ENCODE measurements at regions not wholly inside any gene's neighbourhood (a gene's known extent, or its start where the extent isn't known, plus 50 kb on each side); places are given as distances from the start of the nearest gene placed in this dataset.

GRCh38 chr4:187798385-187798784, 197.2 kb upstream of the ZFP42 start:
- no peak for TF ChIP-seq ZNF121 (tag by site-specific recombination; IDR thresholded peaks at IDR 0.05)
- TF ChIP-seq ZNF26 (tag by site-specific recombination; IDR thresholded peaks at IDR 0.05): no peak
- TF ChIP-seq CTCF (tag by site-specific recombination; IDR thresholded peaks at IDR 0.05): no peak
- no peak for TF ChIP-seq ZNF221 (tag by site-specific recombination; IDR thresholded peaks at IDR 0.05; ENCODE audit: borderline replicate concordance)
- TF ChIP-seq ZBTB44 (tag by site-specific recombination; IDR thresholded peaks at IDR 0.05): no peak
- TF ChIP-seq RBAK (tag by site-specific recombination; IDR thresholded peaks at IDR 0.05): no peak
- no peak for TF ChIP-seq ZNF529 (tag by site-specific recombination; IDR thresholded peaks at IDR 0.05; ENCODE audit: insufficient replicate concordance)
- no peak for TF ChIP-seq ZNF302 (tag by site-specific recombination; IDR thresholded peaks at IDR 0.05; ENCODE audit: low read depth)
- no peak for TF ChIP-seq ZNF266 (tag by site-specific recombination; IDR thresholded peaks at IDR 0.05; ENCODE audit: low read depth)

Data from HEK293 (cell line).